Skeletal muscle satellite cell (primary cell): ENCODE measurements at regions not wholly inside any gene's neighbourhood (a gene's known extent, or its start where the extent isn't known, plus 50 kb on each side); places are given as distances from the start of the nearest gene placed in this dataset.
A peak's percentile ranks its signal among the peaks of the same experiment; 100 is the strongest.

Experiments
- H3K27me3 ChIP-seq: 2 replicates; pipeline ENCODE4 v1.7.0; 2013; ENCODE audit warnings: low read length; ENCODE audit not compliant: control insufficient read depth, insufficient read depth
- H3K36me3 ChIP-seq: 2 replicates; pipeline ENCODE4 v1.7.0; 2013; ENCODE audit warnings: mild to moderate bottlenecking, control low read depth, low read length; ENCODE audit not compliant: insufficient read depth
- H3K4me1 ChIP-seq: 2 replicates; pipeline ENCODE4 v1.7.0; 2013; ENCODE audit warnings: low read length; ENCODE audit not compliant: control insufficient read depth, insufficient read depth
- H3K4me2 ChIP-seq: 2 replicates; pipeline ENCODE4 v1.7.0; 2013; ENCODE audit warnings: mild to moderate bottlenecking, low read length
- H3K4me3 ChIP-seq: 2 replicates; pipeline ENCODE4 v1.7.0; 2013; ENCODE audit warnings: low read length
- H3K9ac ChIP-seq: 2 replicates; pipeline ENCODE4 v1.7.0; 2013; ENCODE audit warnings: mild to moderate bottlenecking, low read depth, low read length, moderate library complexity
- H3K9me3 ChIP-seq: replicated peaks from 2 replicates; pipeline ENCODE4 v1.7.0; 2013; ENCODE audit warnings: mild to moderate bottlenecking, control low read depth, low read length

DNA sequence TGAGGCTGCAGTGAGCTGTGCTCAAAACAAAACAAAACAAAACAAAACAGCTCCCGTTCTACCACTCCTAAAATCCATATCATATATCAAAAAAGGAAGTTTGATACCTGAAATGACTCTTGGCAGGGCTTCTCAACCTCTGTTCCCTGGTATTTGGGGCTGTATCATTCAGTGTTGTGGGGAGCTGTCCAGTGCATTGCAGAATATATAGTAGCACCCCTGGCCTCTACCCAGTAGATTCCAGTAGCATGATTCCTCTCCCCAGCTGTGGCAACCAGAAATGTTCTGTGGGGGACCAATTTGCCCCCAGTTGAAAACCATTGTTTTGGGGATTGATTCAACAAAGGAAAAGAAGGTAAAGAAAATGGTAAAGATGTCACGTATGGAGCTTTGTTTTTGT is 238.9 kb downstream of the PRL start:
- H3K36me3 ChIP-seq = no peaks in the 10 kb centered on the region

DNA sequence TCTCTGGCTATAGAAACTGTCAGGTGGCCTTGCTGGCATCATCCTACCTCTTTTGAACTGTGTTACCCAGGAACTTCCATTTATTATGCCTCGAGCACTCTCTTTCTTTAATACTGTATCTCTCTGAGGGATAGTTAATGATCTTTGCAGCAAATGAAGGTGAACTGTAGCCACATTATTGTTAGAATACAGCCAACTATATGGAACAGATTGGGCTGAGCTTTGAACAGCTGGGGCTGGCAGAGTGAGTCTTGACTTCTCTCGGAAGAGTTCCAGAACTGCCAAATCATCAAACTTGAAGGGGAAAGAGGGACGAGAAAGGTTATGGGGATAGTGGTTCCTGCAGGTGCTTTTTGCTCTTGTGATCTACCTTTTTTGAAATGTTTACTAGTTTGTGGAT is 237.7 kb downstream of the PRL start:
- Histone ChIP-seq H3K4me1 (no peaks in the 10 kb centered on the region), H3K36me3 (no peaks in the 10 kb centered on the region), H3K9ac (no peak overlapping the region)

More for the DNA sequence above, 238.9 kb downstream of the PRL start:
- Histone ChIP-seq H3K27me3 (no peaks in the 10 kb centered on the region), H3K4me3 (no peak overlapping the region), H3K4me1 (no peaks in the 10 kb centered on the region), H3K4me2 (no peak overlapping the region), H3K9ac (no peak overlapping the region), H3K9me3 (no peaks in the 10 kb centered on the region)

GRCh38 chr6:22059946-22060345 is 236.9 kb downstream of the PRL start:
- H3K4me3 ChIP-seq = no peak overlapping the region
- H3K9ac ChIP-seq = no peak overlapping the region
- no peak overlapping the region for H3K4me2 ChIP-seq
- no peaks in the 10 kb centered on the region for H3K36me3 ChIP-seq
- H3K4me1 ChIP-seq = no peaks in the 10 kb centered on the region
- H3K9me3 ChIP-seq = no peaks in the 10 kb centered on the region
- no peaks in the 10 kb centered on the region for H3K27me3 ChIP-seq

More for the DNA sequence above, 237.7 kb downstream of the PRL start:
- no peak overlapping the region for H3K4me2 ChIP-seq
- no peaks in the 10 kb centered on the region for H3K27me3 ChIP-seq
- H3K9me3 ChIP-seq = no peaks in the 10 kb centered on the region
- H3K4me3 ChIP-seq = no peak overlapping the region

- H3K4me2 ChIP-seq = no peak overlapping the region
- H3K9ac ChIP-seq = no peak overlapping the region
- no peaks in the 10 kb centered on the region for H3K9me3 ChIP-seq
Observed at GRCh38 chr6:22062807-22063408, 233.9 kb downstream of the PRL start.

DNA sequence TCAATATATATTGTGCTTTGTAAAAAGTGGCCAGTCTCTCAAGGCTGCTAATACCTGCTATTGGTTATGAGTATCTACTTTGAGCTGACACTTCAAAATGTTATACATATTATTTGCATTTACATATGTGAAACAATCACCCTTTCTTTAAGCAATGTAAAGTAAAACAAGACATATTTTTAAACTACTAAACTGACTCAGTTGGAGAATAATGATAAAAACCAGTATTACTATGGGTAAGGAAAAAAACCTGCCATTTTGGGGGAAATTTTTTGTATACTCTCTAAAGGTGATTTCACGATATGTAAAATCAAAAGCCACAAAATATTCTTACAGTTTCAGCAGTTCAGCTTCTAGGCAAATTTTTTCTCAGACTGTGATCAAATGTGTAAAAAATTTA is 232.3 kb downstream of the PRL start:
- Histone ChIP-seq H3K4me2 (no peak overlapping the region), H3K27me3 (no peaks in the 10 kb centered on the region), H3K4me1 (no peaks in the 10 kb centered on the region), H3K4me3 (no peak overlapping the region), H3K9me3 (no peaks in the 10 kb centered on the region), H3K9ac (no peak overlapping the region), H3K36me3 (no peaks in the 10 kb centered on the region)

More at GRCh38 chr6:22062807-22063408, 233.9 kb downstream of the PRL start:
- Histone ChIP-seq H3K4me1 (no peaks in the 10 kb centered on the region), H3K27me3 (no peaks in the 10 kb centered on the region), H3K36me3 (no peaks in the 10 kb centered on the region), H3K4me3 (no peak overlapping the region)

DNA sequence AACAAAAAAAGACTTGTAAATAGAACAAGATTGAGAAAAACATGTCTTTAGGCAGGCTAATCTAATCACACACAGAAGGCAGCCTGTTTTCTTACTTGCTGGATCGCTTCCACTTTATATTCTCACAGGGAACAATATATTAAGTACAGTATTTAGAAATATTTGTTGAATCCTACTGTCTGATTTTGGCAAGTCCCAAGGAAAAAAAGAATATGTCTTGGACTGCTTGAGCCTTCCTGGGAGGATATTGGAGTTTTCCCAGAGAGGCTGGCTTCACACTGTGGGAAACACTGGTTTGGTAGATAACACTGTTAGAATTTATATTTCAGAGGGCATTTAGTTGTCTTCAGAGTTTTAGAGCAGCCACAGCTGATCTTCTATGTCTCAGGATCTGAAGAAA is 229.7 kb downstream of the PRL start:
- no peak overlapping the region for H3K9ac ChIP-seq
- no peaks in the 10 kb centered on the region for H3K9me3 ChIP-seq
- H3K4me3 ChIP-seq = no peak overlapping the region
- no peaks in the 10 kb centered on the region for H3K4me1 ChIP-seq
- no peaks in the 10 kb centered on the region for H3K36me3 ChIP-seq
- no peak overlapping the region for H3K4me2 ChIP-seq
- no peaks in the 10 kb centered on the region for H3K27me3 ChIP-seq

GRCh38 chr6:22067671-22068070 is 229.2 kb downstream of the PRL start:
- no peaks in the 10 kb centered on the region for H3K27me3 ChIP-seq
- no peaks in the 10 kb centered on the region for H3K4me1 ChIP-seq
- no peak overlapping the region for H3K4me3 ChIP-seq
- no peak overlapping the region for H3K9ac ChIP-seq
- H3K9me3 ChIP-seq = no peaks in the 10 kb centered on the region
- no peaks in the 10 kb centered on the region for H3K36me3 ChIP-seq
- H3K4me2 ChIP-seq = no peak overlapping the region

DNA sequence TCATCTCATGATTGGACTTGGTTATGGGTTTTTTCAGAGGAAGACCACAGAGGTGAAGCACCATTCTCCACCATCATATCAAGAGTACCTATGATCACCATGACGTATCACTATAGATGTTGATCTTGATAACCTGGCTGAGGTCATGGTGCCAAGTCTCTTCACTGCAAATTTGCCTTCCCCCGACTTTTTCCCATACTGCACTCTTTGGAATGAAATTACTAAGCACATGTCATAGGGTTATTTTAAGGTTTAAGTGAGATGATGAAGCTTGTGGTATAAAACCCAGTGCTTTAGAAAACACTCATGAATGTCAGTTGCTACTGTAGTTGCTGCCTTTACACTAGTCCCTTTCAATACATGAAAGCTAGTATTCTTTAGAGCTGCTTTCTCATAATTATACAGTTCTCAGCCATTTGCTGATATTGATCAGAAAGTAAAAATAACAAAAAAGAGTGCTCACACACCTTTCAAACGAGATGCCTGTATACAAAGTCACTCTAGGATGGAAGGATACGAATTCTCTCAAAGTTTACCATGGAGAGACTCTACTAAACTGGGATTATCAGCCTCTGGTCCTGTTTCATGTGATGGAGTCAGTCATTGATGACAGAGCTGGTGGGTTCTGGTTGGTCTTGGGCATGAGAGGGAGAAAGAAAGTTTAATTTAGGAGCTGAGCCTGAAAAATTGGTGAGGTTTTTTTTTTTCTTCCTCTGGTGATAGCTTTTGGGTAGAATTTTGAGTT is 228.1 kb downstream of the PRL start:
- Histone ChIP-seq H3K9me3 (no peaks in the 10 kb centered on the region), H3K4me2 (no peak overlapping the region), H3K27me3 (no peaks in the 10 kb centered on the region), H3K4me3 (no peak overlapping the region), H3K4me1 (no peaks in the 10 kb centered on the region), H3K36me3 (no peaks in the 10 kb centered on the region), H3K9ac (no peak overlapping the region)

- no peaks in the 10 kb centered on the region for H3K27me3 ChIP-seq
- no peak overlapping the region for H3K9ac ChIP-seq
- H3K4me2 ChIP-seq = no peak overlapping the region
- no peaks in the 10 kb centered on the region for H3K9me3 ChIP-seq
- no peaks in the 10 kb centered on the region for H3K4me1 ChIP-seq
- no peaks in the 10 kb centered on the region for H3K36me3 ChIP-seq
- no peak overlapping the region for H3K4me3 ChIP-seq
Observed at GRCh38 chr6:22069306-22069800, 227.5 kb downstream of the PRL start.

DNA sequence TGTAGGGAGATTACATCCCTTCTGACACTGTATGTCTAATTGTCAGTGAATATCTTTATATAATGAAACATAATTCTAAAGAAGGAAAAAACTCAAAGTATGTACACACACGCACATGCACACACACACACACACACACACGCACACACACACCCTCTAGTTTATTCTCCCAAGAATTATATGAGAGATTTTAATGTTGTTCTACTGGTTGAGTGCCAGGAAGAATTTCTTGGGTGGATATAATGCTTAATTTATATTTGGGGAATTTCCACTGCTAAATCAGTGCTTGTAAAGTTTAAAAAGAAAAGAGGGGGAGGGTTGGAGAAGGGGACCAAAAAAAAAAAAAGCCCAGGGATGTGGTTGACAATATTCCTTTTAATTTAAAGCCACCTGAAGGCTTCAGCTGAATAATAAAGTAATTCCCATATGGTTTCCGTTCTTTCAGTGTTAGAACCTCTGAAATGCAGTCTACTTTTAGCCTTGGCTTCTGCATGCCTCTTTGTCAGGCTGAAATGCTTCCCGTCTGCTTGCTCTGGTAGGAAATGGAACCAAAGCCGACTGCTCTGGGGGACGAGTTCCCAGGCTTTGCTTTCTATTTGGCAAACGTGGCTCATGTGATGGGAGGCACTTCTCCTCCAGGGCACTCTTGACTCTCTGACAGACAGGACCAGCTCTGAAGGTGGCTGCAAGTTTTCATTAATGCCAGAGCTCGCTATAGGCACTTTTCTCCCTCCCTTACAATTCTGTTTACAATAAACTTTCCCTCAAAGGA is 225.4 kb downstream of the PRL start:
- Histone ChIP-seq H3K9ac (peak overlapping the region; percentile 33), H3K4me2 (peak overlapping the region; percentile 72), H3K27me3 (no peaks in the 10 kb centered on the region), H3K36me3 (no peaks in the 10 kb centered on the region), H3K4me1 (no peaks in the 10 kb centered on the region), H3K9me3 (no peaks in the 10 kb centered on the region), H3K4me3 (peak overlapping the region; percentile 35)

GRCh38 chr6:22072949-22073348 is 223.9 kb downstream of the PRL start:
- Histone ChIP-seq H3K9ac (no peak overlapping the region), H3K4me3 (no peak overlapping the region), H3K36me3 (no peaks in the 10 kb centered on the region), H3K9me3 (no peaks in the 10 kb centered on the region), H3K27me3 (no peaks in the 10 kb centered on the region), H3K4me1 (no peaks in the 10 kb centered on the region), H3K4me2 (no peak overlapping the region)
